Lung (tissue), 11 donors: ENCODE measurements at regions not wholly inside any gene's neighbourhood (a gene's known extent, or its start where the extent isn't known, plus 50 kb on each side); places are given as distances from the start of the nearest gene placed in this dataset.

ENCODE experiments used
- ATAC-seq: fragments of 200-7000 bp; cut with Tn5 transposase; one replicate; pipeline ENCODE4 v1.9.1; 2020; ENCODE audit warnings: moderate number of reproducible peaks; ENCODE audit not compliant: insufficient read depth, low FRiP score
- DNase-seq, 3 donors: peaks; one replicate each; pipeline ENCODE4 v3.0.0-alpha.2; 2013 to 2017
- H3K27ac ChIP-seq, 2 donors: one replicate each; pipeline ENCODE4 v1.5.1; 2013; ENCODE audit warnings: mild to moderate bottlenecking in 2 of 2, moderate library complexity in 2 of 2, control low read depth in 1 of 2, inconsistent platforms in 1 of 2, low read depth in 1 of 2, low read length in 1 of 2
- H3K27me3 ChIP-seq, 3 donors: one replicate each; pipeline ENCODE4 v1.5.1; 2013; ENCODE audit warnings: low read length in 2 of 3; ENCODE audit not compliant: control insufficient read depth in 3 of 3, insufficient read depth in 3 of 3
- H3K36me3 ChIP-seq, 4 donors: one replicate each; pipeline ENCODE4 v1.5.1; 2013; ENCODE audit warnings: low read length in 4 of 4, mild to moderate bottlenecking in 1 of 4, moderate library complexity in 1 of 4; ENCODE audit not compliant: control insufficient read depth in 4 of 4, insufficient read depth in 4 of 4
- H3K4me1 ChIP-seq, 5 donors: one replicate each; pipeline ENCODE4 v1.5.1; 2013; ENCODE audit warnings: low read length in 5 of 5, mild to moderate bottlenecking in 2 of 5, moderate library complexity in 1 of 5; ENCODE audit not compliant: control insufficient read depth in 5 of 5, insufficient read depth in 5 of 5
- H3K4me3 ChIP-seq: one replicate; pipeline ENCODE4 v1.5.1; 2013; ENCODE audit warnings: mild to moderate bottlenecking, control low read depth, moderate library complexity
- H3K9ac ChIP-seq, 2 donors: one replicate each; pipeline ENCODE4 v1.5.1; 2013; ENCODE audit warnings: low read length in 2 of 2, control low read depth in 1 of 2; ENCODE audit not compliant: insufficient read depth in 1 of 2
- H3K9me3 ChIP-seq, 4 donors: one replicate each; pipeline ENCODE4 v1.5.1; 2013; ENCODE audit warnings: low read length in 3 of 4, mild to moderate bottlenecking in 1 of 4, moderate library complexity in 1 of 4; ENCODE audit not compliant: control insufficient read depth in 4 of 4, insufficient read depth in 3 of 4
- WGBS, 2 donors: extraction: QIAGEN DNeasy Blood & Tissue Kit; methylation state at CpG; one replicate each; pipeline ENCODE4 v1.1.7; 2013; 5-methylcytosine and 5-hydroxymethylcytosine counted together
- TF ChIP-seq, protein P1 (sequence below): IDR thresholded peaks from 2 replicates; pipeline ENCODE4 v1.5.1; 2012; ENCODE audit warnings: mild to moderate bottlenecking; ENCODE audit errors: control extremely low read depth, extremely low read depth
- donor health status: control.
- donor health status: control.
- donor health status: Bipolar disorder and iron deficiency.
- donor health status: healthy.
- donor health status: DM: yes; HTN: yes; CAD: no.

GRCh38 chr12:105822131-105823105, 316.3 kb downstream of the NUAK1 start:
- no peak overlapping the region for H3K9ac ChIP-seq
- DNase-seq (peak in 2 of 3 donors; percentile 50 to 54), ATAC-seq (no peak)
- TF ChIP-seq, protein P1, sequence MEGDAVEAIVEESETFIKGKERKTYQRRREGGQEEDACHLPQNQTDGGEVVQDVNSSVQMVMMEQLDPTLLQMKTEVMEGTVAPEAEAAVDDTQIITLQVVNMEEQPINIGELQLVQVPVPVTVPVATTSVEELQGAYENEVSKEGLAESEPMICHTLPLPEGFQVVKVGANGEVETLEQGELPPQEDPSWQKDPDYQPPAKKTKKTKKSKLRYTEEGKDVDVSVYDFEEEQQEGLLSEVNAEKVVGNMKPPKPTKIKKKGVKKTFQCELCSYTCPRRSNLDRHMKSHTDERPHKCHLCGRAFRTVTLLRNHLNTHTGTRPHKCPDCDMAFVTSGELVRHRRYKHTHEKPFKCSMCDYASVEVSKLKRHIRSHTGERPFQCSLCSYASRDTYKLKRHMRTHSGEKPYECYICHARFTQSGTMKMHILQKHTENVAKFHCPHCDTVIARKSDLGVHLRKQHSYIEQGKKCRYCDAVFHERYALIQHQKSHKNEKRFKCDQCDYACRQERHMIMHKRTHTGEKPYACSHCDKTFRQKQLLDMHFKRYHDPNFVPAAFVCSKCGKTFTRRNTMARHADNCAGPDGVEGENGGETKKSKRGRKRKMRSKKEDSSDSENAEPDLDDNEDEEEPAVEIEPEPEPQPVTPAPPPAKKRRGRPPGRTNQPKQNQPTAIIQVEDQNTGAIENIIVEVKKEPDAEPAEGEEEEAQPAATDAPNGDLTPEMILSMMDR: no peak
- no peaks in the 10 kb centered on the region for H3K9me3 ChIP-seq
- H3K4me1 ChIP-seq: peaks cover 4 to 25% (median 6%) of the 10 kb centered on the region in 5 donors
- 63 to 71% methylated on average over 11 of the region's 11 CpGs for WGBS, 2 donors
- H3K36me3 ChIP-seq: no peaks in the 10 kb centered on the region
- no peaks in the 10 kb centered on the region for H3K27me3 ChIP-seq
- no peak overlapping the region for H3K4me3 ChIP-seq
- H3K27ac ChIP-seq: no peak overlapping the region

DNA sequence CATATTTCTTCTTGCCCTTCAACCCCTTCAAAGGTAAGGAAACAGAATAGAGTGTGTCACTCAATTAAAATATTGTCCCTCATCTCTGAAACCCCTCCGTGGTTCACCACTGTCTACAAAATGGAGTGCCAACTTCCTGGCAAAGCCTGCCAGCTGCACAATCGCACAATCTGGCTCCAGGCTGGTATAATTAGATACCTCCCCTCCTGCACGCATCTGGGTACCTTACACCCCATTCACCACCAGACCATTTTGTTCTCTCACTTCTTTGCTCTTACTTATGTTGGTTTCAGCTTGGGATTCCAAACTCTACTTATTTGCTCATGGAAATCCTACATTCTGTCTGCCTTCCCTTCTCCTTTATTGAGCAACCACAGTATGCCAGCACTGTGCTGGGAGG, 314.9 kb downstream of the NUAK1 start:
- Histone ChIP-seq H3K27ac (no peak overlapping the region), H3K4me1 (peaks cover 3 to 25% (median 6%) of the 10 kb centered on the region in 5 donors), H3K9ac (no peak overlapping the region), H3K4me3 (no peak overlapping the region), H3K36me3 (no peaks in the 10 kb centered on the region), H3K9me3 (no peaks in the 10 kb centered on the region), H3K27me3 (no peaks in the 10 kb centered on the region)
- ATAC-seq: no peak
- no peak for DNase-seq
- WGBS, 2 donors: 36 to 64% methylated on average over 3 of the region's 3 CpGs
- TF ChIP-seq, protein P1: no peak

GRCh38 chr12:105825141-105825540, 313.6 kb downstream of the NUAK1 start:
- DNase-seq (no peak), ATAC-seq (no peak)
- no peak overlapping the region for H3K9ac ChIP-seq
- no peaks in the 10 kb centered on the region for H3K9me3 ChIP-seq
- no peaks in the 10 kb centered on the region for H3K27me3 ChIP-seq
- H3K27ac ChIP-seq: no peak overlapping the region
- no peak overlapping the region for H3K4me3 ChIP-seq
- peaks cover 3 to 19% (median 5%) of the 10 kb centered on the region in 5 donors for H3K4me1 ChIP-seq
- 71 to 82% methylated on average over 5 of the region's 5 CpGs for WGBS, 2 donors
- H3K36me3 ChIP-seq: no peaks in the 10 kb centered on the region
- TF ChIP-seq, protein P1: no peak
